Fibroblast of the aortic adventitia (primary cell): ENCODE measurements at regions not wholly inside any gene's neighbourhood (a gene's known extent, or its start where the extent isn't known, plus 50 kb on each side); places are given as distances from the start of the nearest gene placed in this dataset.

Experiments used
- DNase-seq: peaks from one replicate; pipeline ENCODE4 v3.0.0-alpha.2; 2010; ENCODE audit warnings: low read depth
- H3K4me3 ChIP-seq: 2 replicates; pipeline ENCODE4 v1.5.1; 2011; ENCODE audit warnings: low read depth, mild to moderate bottlenecking, control low read depth, low read length, moderate library complexity
- CTCF ChIP-seq: IDR thresholded peaks from 2 replicates; pipeline ENCODE4 v1.5.1; 2011; ENCODE audit warnings: mild to moderate bottlenecking, low read length, control low read depth, inconsistent platforms; ENCODE audit not compliant: insufficient read depth

- no peak for DNase-seq
- no peak for TF ChIP-seq CTCF
- H3K4me3 ChIP-seq = no peak overlapping the region
Observed at GRCh38 chr1:187514110-187514509, 685.4 kb downstream of the PLA2G4A start.

- no peak for TF ChIP-seq CTCF
- no peak overlapping the region for H3K4me3 ChIP-seq
- no peak for DNase-seq
Observed at GRCh38 chr1:187516874-187517273, 688.1 kb downstream of the PLA2G4A start.

GRCh38 chr1:187517546-187517945 lies 688.8 kb downstream of the PLA2G4A start:
- no peak for TF ChIP-seq CTCF
- no peak overlapping the region for H3K4me3 ChIP-seq
- no peak for DNase-seq

GRCh38 chr1:187527346-187527745 lies 698.6 kb downstream of the PLA2G4A start:
- H3K4me3 ChIP-seq = no peak overlapping the region
- no peak for DNase-seq
- no peak for TF ChIP-seq CTCF

- H3K4me3 ChIP-seq = no peak overlapping the region
- no peak for TF ChIP-seq CTCF
- no peak for DNase-seq
Observed at GRCh38 chr1:187537936-187538335, 709.2 kb downstream of the PLA2G4A start.

GRCh38 chr1:187549540-187549939 lies 720.8 kb downstream of the PLA2G4A start:
- DNase-seq = no peak
- TF ChIP-seq CTCF = no peak
- no peak overlapping the region for H3K4me3 ChIP-seq

- H3K4me3 ChIP-seq = no peak overlapping the region
- no peak for DNase-seq
- TF ChIP-seq CTCF = no peak
Observed at GRCh38 chr1:187551061-187551460, 722.3 kb downstream of the PLA2G4A start.
